ENCODE measurements at regions not wholly inside any gene's neighbourhood (a gene's known extent, or its start where the extent isn't known, plus 50 kb on each side); places are given as distances from the start of the nearest gene placed in this dataset.
"Not testable (repeated sequence)": the region's sequence is repeated elsewhere in the genome, so short reads cannot be mapped to it uniquely, and the experiment has no call there.

- no peak for DNase-seq (ENCODE audit: low read depth in 2 of 3, low spot score in 2 of 3)
These were observed 166.6 kb downstream of the DKK2 start for GRCh38 chr4:106869551-106869950.

- no peak for DNase-seq (ENCODE audit: low read depth in 2 of 3, low spot score in 2 of 3)
These were observed 167.6 kb downstream of the DKK2 start for GRCh38 chr4:106868381-106869035.

GRCh38 chr4:106864231-106864630 is 171.9 kb downstream of the DKK2 start:
- no peak for DNase-seq (ENCODE audit: low read depth in 2 of 3, low spot score in 2 of 3)

GRCh38 chr4:106854569-106855351 is 181.4 kb downstream of the DKK2 start:
- DNase-seq (ENCODE audit: low read depth in 2 of 3, low spot score in 2 of 3) = no peak

- no peak for DNase-seq (ENCODE audit: low read depth in 2 of 3, low spot score in 2 of 3)
These were observed 183.7 kb downstream of the DKK2 start for GRCh38 chr4:106852426-106852825.

GRCh38 chr4:106851726-106852125 is 184.4 kb downstream of the DKK2 start:
- DNase-seq (ENCODE audit: low read depth in 2 of 3, low spot score in 2 of 3) = no peak

- DNase-seq (ENCODE audit: low read depth in 2 of 3, low spot score in 2 of 3) = no peak
These were observed 185.4 kb downstream of the DKK2 start for GRCh38 chr4:106850691-106851090.

- no peak for DNase-seq (ENCODE audit: low read depth in 2 of 3, low spot score in 2 of 3)
These were observed 200.2 kb downstream of the DKK2 start for GRCh38 chr4:106835919-106836318.

- DNase-seq (ENCODE audit: low read depth in 2 of 3, low spot score in 2 of 3) = no peak
These were observed 205.2 kb downstream of the DKK2 start for GRCh38 chr4:106830879-106831278.

GRCh38 chr4:106818764-106819163 is 217.3 kb downstream of the DKK2 start:
- no peak for DNase-seq (ENCODE audit: low read depth in 2 of 3, low spot score in 2 of 3)

- no peak for DNase-seq (ENCODE audit: low read depth in 2 of 3, low spot score in 2 of 3)
These were observed 219.6 kb downstream of the DKK2 start for GRCh38 chr4:106816496-106816895.

- DNase-seq (ENCODE audit: low read depth in 2 of 3, low spot score in 2 of 3) = no peak
These were observed 226.0 kb downstream of the DKK2 start for GRCh38 chr4:106810122-106810521.

GRCh38 chr4:106809076-106809475 is 227.0 kb downstream of the DKK2 start:
- no peak for DNase-seq (ENCODE audit: low read depth in 2 of 3, low spot score in 2 of 3)

- no peak for DNase-seq (ENCODE audit: low read depth in 2 of 3, low spot score in 2 of 3)
These were observed 229.8 kb downstream of the DKK2 start for GRCh38 chr4:106806158-106806797.

GRCh38 chr4:106803083-106803482 is 233.0 kb downstream of the DKK2 start:
- no peak for DNase-seq (ENCODE audit: low read depth in 2 of 3, low spot score in 2 of 3)

- DNase-seq (ENCODE audit: low read depth in 2 of 3, low spot score in 2 of 3) = no peak
These were observed 234.7 kb downstream of the DKK2 start for GRCh38 chr4:106801386-106801785.

GRCh38 chr4:106796876-106797275 is 239.2 kb downstream of the DKK2 start:
- DNase-seq (ENCODE audit: low read depth in 2 of 3, low spot score in 2 of 3) = no peak

- no peak for DNase-seq (ENCODE audit: low read depth in 2 of 3, low spot score in 2 of 3)
These were observed 240.8 kb downstream of the DKK2 start for GRCh38 chr4:106795326-106795725.

GRCh38 chr4:106793933-106794332 is 242.2 kb downstream of the DKK2 start:
- no peak for DNase-seq (ENCODE audit: low read depth in 2 of 3, low spot score in 2 of 3)

GRCh38 chr4:106775636-106776035 is 260.5 kb downstream of the DKK2 start:
- no peak for DNase-seq (ENCODE audit: low read depth in 2 of 3, low spot score in 2 of 3)

- not testable (repeated sequence) for DNase-seq (ENCODE audit: low read depth in 2 of 3, low spot score in 2 of 3)
These were observed 262.1 kb downstream of the DKK2 start for GRCh38 chr4:106774055-106774454.

Data from activated CD8-positive, alpha-beta memory T cell treated with anti-CD3 and anti-CD28 coated beads for 48 hours (primary cell).